ENCODE measurements at regions not wholly inside any gene's neighbourhood (a gene's known extent, or its start where the extent isn't known, plus 50 kb on each side); places are given as distances from the start of the nearest gene placed in this dataset.

DNA sequence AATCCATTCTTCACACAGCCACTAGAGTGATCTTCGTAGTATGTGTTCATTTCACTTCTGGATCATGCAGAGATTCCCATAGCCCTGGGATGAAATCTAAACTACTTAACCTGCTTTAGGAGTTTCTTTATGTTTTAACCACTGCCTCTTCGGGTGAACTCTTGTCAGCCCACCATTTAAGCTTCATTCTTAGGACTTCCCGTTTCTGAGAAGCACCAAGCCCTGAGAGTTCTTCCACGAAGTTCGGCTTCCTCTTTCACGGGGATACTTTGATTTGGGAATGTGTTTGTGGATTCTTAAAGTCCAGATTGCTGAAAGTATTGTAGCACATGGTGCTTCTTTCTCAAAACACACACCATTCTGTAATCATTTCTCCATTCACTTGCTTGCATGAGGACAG lies 205.0 kb downstream of the UBE2E3 start:
- DNase-seq (ENCODE audit: insufficient read length, low spot score) (no peak), FAIRE-seq (peak; percentile 21)

DNA sequence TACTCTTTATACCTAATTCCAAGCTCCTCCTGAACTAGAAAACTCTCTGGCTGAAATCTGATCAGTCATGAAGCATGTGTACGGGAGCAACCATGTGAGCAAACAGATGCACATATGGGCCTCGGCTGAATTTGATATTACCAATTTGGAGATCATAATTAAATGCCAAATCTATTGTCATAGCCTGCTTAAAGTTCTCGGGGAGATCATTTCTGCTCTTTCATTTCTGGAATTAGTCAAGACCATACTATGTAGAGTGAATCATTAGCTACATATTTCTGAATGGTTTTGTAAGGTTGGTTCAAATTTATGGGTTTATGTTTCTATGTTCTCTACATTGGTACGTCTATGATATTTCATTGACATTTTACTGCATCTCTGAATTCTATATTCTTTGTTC lies 205.5 kb downstream of the UBE2E3 start:
- DNase-seq (ENCODE audit: insufficient read length, low spot score) (no peak), FAIRE-seq (peak; percentile 76)

- DNase-seq (ENCODE audit: insufficient read length, low spot score) (no peak), FAIRE-seq (no peak)
These were observed 208.2 kb downstream of the UBE2E3 start for GRCh38 chr2:181188605-181189004.

- no peak for FAIRE-seq
- no peak for DNase-seq (ENCODE audit: insufficient read length, low spot score)
These were observed 209.5 kb downstream of the UBE2E3 start for GRCh38 chr2:181189951-181190350.

- no peak for FAIRE-seq
- DNase-seq (ENCODE audit: insufficient read length, low spot score) = no peak
These were observed 210.3 kb downstream of the UBE2E3 start for GRCh38 chr2:181190711-181191110.

DNA sequence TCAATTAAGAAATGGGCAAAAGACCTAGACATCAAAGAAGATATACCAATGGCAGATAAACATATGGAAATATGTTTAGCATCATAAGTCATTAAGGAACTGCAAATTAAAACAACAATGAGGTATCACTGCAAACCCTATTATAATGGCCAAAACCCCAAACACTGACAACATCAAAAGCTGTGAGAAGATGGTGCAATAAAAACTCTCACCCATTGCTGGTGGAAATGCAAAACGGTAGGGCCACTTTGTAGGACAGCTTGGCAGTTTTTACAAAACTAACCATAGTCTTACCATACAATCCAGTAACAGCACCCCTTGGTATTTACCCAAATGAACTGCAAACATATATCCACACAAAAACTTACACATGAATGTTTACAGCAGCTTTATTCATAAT lies 213.1 kb downstream of the UBE2E3 start:
- FAIRE-seq = no peak

DNA sequence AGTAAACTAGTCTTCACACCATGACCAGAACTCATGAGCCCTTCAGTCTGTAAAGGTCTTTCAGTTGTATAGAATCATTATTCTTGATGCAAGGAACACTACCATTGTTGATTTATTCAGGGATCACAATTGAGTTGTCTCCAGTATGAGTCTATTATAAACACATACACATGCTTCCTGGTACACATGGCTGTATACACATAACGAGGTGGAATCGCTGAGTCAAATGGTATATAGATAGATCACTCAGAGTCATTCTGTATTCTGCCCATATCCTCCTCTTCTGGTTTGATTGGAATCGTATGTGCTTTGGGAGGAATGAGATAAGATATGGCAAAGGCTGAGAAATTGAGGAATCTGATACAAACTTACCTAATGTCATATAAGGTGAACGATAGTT lies 216.0 kb downstream of the UBE2E3 start:
- no peak for DNase-seq (ENCODE audit: insufficient read length, low spot score)
- FAIRE-seq = no peak

More for the DNA sequence above, 213.1 kb downstream of the UBE2E3 start:
- DNase-seq (ENCODE audit: insufficient read length, low spot score) = no peak

DNA sequence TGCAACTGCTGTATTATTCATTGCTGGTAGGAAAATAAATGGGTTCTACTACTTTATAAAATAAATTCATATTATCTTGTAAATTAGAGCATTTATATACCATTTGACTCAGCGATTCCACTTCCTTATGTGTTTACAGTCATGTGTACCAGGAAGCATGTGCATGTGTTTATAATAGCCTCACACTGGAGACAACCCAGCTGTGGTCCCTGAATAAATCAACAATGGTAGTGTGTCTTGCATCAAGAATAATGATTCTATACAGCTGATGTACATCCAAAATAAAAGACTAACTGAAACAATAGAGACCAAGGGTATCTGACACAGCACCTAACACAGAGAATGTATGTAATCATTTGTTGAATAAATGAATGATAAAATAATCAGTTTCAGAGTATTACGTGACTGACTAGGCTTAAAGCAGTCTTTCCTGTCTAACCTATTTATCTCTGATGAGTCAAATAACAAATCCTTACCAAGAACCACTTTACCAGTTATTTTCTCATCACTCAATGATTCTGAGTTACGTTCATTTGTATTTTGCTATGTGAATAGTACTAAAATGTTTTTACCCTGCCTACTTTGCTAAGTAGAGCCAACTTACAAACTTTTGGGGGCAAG lies 216.8 kb downstream of the UBE2E3 start:
- no peak for DNase-seq (ENCODE audit: insufficient read length, low spot score)
- peak; percentile 33 for FAIRE-seq

GRCh38 chr2:181198183-181198864 lies 217.9 kb downstream of the UBE2E3 start:
- DNase-seq (ENCODE audit: insufficient read length, low spot score) = no peak
- FAIRE-seq = no peak

GRCh38 chr2:181203412-181203811 lies 223.0 kb downstream of the UBE2E3 start:
- FAIRE-seq (no peak), DNase-seq (ENCODE audit: insufficient read length, low spot score) (no peak)

DNA sequence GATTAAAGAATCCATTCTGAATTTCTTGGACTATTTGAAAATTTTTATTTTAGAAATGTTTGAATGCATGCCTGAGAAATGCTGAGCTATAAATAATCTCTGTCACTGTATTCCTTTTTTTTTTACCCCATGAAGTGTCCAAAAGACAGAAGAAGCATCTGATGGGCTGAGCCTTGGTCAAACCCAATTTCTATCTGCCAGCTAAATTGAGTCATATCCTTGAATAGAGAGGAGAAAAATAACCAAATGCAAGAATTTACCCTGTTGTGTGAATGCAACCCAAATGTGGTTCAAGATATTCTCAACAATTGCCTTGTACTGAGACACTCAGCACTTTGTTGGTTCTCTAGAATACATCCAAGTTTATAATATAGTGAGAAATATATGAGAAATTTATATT lies 223.5 kb downstream of the UBE2E3 start:
- DNase-seq (ENCODE audit: insufficient read length, low spot score) = no peak
- no peak for FAIRE-seq

DNA sequence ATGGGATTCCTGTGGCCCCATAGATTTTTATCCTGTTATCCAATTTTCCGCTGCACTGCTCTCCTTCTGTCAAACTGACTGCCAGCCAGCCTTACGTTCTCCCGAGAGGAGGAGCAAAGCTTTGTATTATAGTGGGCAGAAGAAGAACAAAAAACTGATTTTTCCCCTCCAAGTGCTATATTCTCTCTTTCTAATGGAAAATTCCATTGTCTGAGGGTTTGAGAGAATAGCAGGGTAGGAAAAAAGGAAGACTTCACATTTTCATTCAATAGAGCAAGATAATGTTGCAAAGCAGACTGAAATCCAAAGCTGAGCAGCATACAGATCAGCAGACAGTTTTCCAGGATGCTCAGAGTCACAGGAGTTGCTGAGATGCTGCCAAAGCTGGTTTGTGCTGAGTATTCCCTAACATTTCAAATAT lies 238.0 kb downstream of the UBE2E3 start:
- no peak for FAIRE-seq
- no peak for DNase-seq (ENCODE audit: insufficient read length, low spot score)

- no peak for DNase-seq (ENCODE audit: insufficient read length, low spot score)
- peak; percentile 52 for FAIRE-seq
These were observed 234.0 kb upstream of the ITGA4 start for GRCh38 chr2:181223234-181223633.

DNA sequence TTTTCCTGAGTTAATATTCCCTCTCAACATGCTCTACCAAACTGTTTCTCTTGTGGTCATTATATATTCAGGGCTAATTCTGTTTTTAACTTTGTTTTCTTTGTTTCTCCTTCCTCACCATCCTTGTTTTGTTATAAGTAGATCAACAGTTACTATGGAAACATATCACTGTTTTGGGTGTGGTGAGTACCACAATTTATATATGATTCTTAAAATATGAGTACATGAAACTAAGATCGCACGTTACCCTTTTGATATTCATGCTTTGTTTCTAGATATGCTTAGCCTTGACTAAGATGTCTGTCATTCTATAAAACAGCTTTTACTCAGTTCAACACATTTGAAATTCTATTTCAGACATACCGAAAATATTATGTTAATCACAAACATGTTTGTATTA lies 232.3 kb upstream of the ITGA4 start:
- DNase-seq (ENCODE audit: insufficient read length, low spot score) (no peak), FAIRE-seq (no peak)

GRCh38 chr2:181228661-181229060 lies 228.5 kb upstream of the ITGA4 start:
- FAIRE-seq (no peak), DNase-seq (ENCODE audit: insufficient read length, low spot score) (no peak)

DNA sequence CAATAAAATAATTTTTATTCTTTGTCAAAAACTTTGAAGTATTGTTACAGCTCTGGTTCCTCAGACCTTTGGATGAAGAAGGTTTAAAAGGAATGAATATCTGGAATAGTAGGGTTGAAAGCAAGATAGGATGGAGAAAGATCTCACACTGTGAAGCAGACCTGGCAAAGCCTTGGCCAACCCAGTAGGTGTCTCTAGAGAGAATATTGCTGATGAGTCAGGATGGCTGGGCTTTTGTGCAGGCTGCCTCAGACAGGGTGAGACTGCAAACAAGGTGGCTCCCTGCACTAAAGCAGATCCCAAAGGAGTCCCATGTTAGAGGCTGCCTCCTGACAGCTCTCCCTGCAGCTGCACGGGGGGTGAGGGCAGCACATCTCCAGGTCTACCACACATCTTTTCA lies 226.0 kb upstream of the ITGA4 start:
- FAIRE-seq (peak; percentile 68), DNase-seq (ENCODE audit: insufficient read length, low spot score) (no peak)

GRCh38 chr2:181231886-181232621 lies 225.1 kb upstream of the ITGA4 start:
- DNase-seq (ENCODE audit: insufficient read length, low spot score) (no peak), FAIRE-seq (no peak)

DNA sequence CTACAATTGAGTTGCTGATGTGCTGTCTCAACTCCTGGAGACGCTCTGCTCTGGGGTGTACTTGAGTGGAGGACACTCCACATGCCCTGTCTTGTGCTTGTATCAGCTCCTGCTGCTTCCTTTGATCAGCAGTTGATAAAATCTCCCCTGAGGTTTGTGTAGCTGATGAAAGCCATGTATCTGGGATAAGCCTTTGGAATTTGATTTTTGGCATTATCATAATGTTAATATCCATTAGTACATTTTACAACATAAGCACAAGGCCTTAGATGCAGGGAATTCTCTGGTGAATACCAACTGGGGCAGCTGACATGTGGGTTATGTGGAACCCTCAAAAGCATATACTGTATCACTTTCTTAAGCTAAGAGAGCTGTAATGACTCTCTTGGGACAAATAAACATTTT lies 222.7 kb upstream of the ITGA4 start:
- FAIRE-seq = peak; percentile 68
- DNase-seq (ENCODE audit: insufficient read length, low spot score) = no peak

- no peak for FAIRE-seq
- DNase-seq (ENCODE audit: insufficient read length, low spot score) = no peak
These were observed 222.2 kb upstream of the ITGA4 start for GRCh38 chr2:181235011-181235410.

- DNase-seq (ENCODE audit: insufficient read length, low spot score) = peak; percentile 36
- FAIRE-seq = peak; percentile 90
These were observed 221.3 kb upstream of the ITGA4 start for GRCh38 chr2:181235683-181236459.

DNA sequence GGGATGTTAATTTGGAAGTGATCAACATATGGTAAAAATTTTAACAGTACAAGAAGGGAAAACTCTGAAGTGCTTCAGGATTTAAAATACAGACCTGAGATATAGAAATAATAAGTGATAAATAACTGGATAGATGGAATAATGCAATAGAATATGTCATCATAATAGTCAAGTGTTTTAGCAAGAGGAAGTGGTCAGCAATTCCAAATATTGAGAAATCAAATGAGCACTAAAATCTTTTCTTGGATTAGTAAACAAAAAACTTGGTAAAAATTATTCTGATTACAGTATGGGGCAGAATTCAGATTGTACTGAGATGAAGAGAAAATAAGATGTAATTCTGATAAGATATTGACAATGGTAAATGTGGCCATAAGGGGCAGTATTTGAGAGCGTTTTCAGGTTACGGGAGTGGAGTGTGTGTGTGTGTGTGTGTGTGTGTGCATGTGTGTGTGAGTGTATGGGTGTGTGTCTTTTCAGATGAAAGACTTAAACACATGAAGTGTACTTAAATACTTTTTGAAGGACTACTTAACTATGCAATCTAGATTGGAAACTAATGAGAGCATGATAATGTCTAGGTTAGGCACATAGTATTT lies 217.9 kb upstream of the ITGA4 start:
- DNase-seq (ENCODE audit: insufficient read length, low spot score) (no peak), FAIRE-seq (no peak)
